Gastrocnemius medialis (tissue), 4 donors: ENCODE measurements at regions not wholly inside any gene's neighbourhood (a gene's known extent, or its start where the extent isn't known, plus 50 kb on each side); places are given as distances from the start of the nearest gene placed in this dataset.

Experiments used
- ATAC-seq, 2 donors: fragments of 150-250 bp; one replicate each; pipeline ENCODE4 v1.9.1; 2016
- DNase-seq, 2 donors: peaks; one replicate each; pipeline ENCODE4 v3.0.0-alpha.2; 2019
- H3K27ac ChIP-seq, 4 donors: fragments of 200-600 bp; sonication (generic); 1 replicate in 1 of 4; 2 replicates in 3 of 4; pipeline ENCODE4 v1.5.1; 2016 to 2018; ENCODE audit warnings: mild to moderate bottlenecking in 2 of 4, moderate library complexity in 1 of 4
- H3K27me3 ChIP-seq, 3 donors: fragments of 200-600 bp; sonication (generic) in 2 of 3; 1 replicate in 1 of 3; 2 replicates in 2 of 3; pipeline versions ENCODE4 v1.5.1 to v1.6.0; 2016 to 2019; ENCODE audit warnings: mild to moderate bottlenecking in 1 of 3, moderate library complexity in 1 of 3
- H3K36me3 ChIP-seq, 2 donors: fragments of 200-600 bp; sonication (generic) in 1 of 2; one replicate each; pipeline ENCODE4 v1.5.1; 2017 to 2018
- H3K4me1 ChIP-seq, 2 donors: fragments of 200-600 bp; sonication (generic) in 1 of 2; one replicate each; pipeline ENCODE4 v1.5.1; 2016 to 2017; ENCODE audit warnings: mild to moderate bottlenecking in 2 of 2
- H3K4me3 ChIP-seq, 4 donors: fragments of 200-600 bp; sonication (generic) in 3 of 4; 1 replicate in 1 of 4; 2 replicates in 3 of 4; pipeline ENCODE4 v1.5.1; 2016 to 2019; ENCODE audit warnings: mild to moderate bottlenecking in 2 of 4
- H3K9me3 ChIP-seq, 3 donors: fragments of 200-600 bp; sonication (generic) in 2 of 3; 1 replicate in 1 of 3; 2 replicates in 2 of 3; pipeline ENCODE4 v1.5.1; 2016 to 2019
- POLR2A ChIP-seq, 2 donors: fragments of 450-650 bp; IDR thresholded peaks; one replicate each; pipeline ENCODE4 v1.6.1; 2017; ENCODE audit warnings: antibody characterized with exemption in 2 of 2, mild to moderate bottlenecking in 2 of 2, moderate library complexity in 2 of 2
- in situ Hi-C, 4 donors: fragments of 200-750 bp; cut with MboI; loops; one replicate each; pipeline versions ENCODE4 v1.15.0 to v1.8.0; 2017; ENCODE audit warnings: low sequenced_read_pairs in 4 of 4
- intact Hi-C: fragments of 100-400 bp; cut with DNase I; formaldehyde crosslinking; loops from one replicate; pipeline ENCODE4 v1.15.1; 2023; ENCODE audit warnings: low total_unique reads
- TF ChIP-seq, protein P1 (sequence below), 5 experiments: fragments of 450-650 bp in 3 of 5; fragments of 200-600 bp in 2 of 5; sonication (generic) in 2 of 5; IDR thresholded peaks in 4 of 5; conservative IDR thresholded peaks in 1 of 5; 1 replicate in 4 of 5; 2 replicates in 1 of 5; pipeline ENCODE4 v1.5.1; 2016 to 2019; ENCODE audit warnings: antibody characterized with exemption in 5 of 5, mild to moderate bottlenecking in 3 of 5, moderate library complexity in 3 of 5

DNA sequence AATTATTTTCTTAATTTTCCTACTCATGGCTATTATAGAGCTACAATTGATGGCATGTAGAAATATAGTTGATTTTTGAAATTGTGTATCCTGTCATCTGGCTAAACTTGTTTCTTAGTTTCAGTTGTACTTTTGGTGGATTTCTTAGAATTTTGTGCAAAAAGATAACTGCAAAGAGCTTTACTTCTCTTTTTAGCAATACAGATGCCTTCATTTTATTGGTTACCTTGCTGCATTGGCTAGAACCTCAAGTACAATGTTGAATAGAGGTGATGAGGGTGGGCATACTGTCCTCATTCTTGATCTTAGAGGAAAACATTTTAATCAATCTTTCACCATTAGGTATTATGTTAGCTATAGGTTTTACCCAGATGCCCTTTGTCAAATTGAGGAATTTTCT, 67.9 kb downstream of the METRNL start:
- Histone ChIP-seq H3K4me1 (peaks cover 0 to 2% of the 10 kb centered on the region in 2 donors), H3K27ac (no peak overlapping the region), H3K9me3 (no peaks in the 10 kb centered on the region), H3K4me3 (no peak overlapping the region), H3K27me3 (peaks cover 6 to 12% (median 9%) of the 10 kb centered on the region in 3 donors), H3K36me3 (no peaks in the 10 kb centered on the region)
- ATAC-seq (no peak), DNase-seq (no peak)
- in situ Hi-C loops = no loop called here
- intact Hi-C loops = no loop called here
- no peak for TF ChIP-seq POLR2A (IDR thresholded peaks at IDR 0.05)
- TF ChIP-seq, protein P1, sequence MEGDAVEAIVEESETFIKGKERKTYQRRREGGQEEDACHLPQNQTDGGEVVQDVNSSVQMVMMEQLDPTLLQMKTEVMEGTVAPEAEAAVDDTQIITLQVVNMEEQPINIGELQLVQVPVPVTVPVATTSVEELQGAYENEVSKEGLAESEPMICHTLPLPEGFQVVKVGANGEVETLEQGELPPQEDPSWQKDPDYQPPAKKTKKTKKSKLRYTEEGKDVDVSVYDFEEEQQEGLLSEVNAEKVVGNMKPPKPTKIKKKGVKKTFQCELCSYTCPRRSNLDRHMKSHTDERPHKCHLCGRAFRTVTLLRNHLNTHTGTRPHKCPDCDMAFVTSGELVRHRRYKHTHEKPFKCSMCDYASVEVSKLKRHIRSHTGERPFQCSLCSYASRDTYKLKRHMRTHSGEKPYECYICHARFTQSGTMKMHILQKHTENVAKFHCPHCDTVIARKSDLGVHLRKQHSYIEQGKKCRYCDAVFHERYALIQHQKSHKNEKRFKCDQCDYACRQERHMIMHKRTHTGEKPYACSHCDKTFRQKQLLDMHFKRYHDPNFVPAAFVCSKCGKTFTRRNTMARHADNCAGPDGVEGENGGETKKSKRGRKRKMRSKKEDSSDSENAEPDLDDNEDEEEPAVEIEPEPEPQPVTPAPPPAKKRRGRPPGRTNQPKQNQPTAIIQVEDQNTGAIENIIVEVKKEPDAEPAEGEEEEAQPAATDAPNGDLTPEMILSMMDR (IDR thresholded peaks at IDR 0.05 in 4 of 5, conservative IDR thresholded peaks at IDR 0.05 in 1 of 5) = no peak

DNA sequence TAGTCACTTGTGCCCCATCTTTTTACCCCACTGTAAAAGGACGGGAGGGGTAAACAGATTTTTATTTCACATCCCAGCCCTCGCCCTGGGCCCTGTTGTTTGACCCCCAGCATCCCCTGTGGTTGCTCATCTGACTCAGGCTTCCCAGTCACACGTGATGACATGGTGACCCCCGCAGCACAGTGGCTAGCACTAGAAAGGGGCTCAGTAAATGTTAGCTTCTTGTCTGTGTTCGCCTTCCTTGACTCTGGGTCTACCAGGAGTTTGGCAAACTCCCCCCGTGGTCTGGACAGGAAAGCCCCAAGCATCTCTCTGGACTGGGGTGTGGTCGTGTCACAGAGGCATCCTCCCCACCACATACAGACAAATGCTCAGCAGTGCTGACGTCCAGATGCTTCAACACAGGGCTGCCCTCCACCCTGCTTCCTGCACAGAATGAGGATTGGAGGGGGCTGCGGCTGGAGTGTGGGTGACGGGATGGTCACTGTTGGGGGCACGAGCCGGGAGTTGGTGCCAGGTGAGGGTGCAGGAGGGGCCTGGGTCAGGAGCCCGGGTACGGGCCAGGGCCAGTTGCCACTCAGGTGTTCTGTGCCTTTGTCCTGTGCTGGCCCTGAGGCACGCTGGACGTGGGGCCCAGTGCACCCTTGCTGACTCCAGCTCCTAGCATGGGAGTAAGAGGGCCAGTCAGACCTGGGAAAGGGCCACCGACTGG, 69.1 kb downstream of the METRNL start:
- in situ Hi-C loops = no loop called here
- ATAC-seq = no peak

DNA sequence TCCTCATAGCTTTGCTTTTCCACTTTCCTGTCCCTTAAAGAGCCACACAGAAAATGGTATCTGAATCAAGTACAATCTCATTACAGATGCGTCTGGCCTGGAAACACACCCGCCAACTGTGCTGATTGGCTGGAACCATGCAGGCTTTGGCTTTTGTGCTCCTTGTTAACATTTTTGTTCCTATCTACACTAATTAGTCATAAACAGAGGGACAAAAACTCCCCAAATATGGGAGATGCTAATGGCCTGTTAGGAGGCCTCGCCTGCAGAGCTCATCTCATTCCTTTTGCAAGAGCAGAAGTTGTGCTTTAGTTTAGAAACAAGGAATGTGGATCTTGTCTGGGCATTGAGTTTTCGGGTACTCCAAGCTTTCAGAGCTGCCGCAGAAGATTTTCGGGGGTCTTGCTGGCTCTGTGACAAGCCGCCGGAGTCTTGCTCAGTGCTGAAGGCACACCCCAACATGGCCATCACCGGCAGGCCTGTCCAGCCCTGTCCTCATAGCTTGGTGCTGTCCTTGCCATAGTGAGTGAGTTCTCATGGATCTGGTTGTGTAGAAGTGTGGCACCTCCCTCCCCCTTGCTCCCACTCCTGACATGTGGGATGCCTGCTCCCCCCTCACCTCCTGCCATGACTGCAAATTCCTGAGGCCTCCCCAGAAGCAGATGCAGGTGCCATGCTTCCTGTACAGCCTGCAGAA, 69.8 kb downstream of the METRNL start:
- in situ Hi-C loops (no loop called here), intact Hi-C loops (no loop called here)
- DNase-seq (no peak), ATAC-seq (no peak)
- peaks cover 9 to 31% (median 11%) of the 10 kb centered on the region in 3 donors for H3K27me3 ChIP-seq
- TF ChIP-seq, protein P1 (IDR thresholded peaks at IDR 0.05 in 4 of 5, conservative IDR thresholded peaks at IDR 0.05 in 1 of 5) = no peak
- no peaks in the 10 kb centered on the region for H3K9me3 ChIP-seq
- H3K36me3 ChIP-seq = no peaks in the 10 kb centered on the region
- no peak overlapping the region for H3K27ac ChIP-seq
- peaks cover 0 to 7% of the 10 kb centered on the region in 2 donors for H3K4me1 ChIP-seq
- H3K4me3 ChIP-seq = no peak overlapping the region

More for the DNA sequence above, 69.1 kb downstream of the METRNL start:
- Histone ChIP-seq H3K36me3 (no peaks in the 10 kb centered on the region), H3K4me3 (no peak overlapping the region), H3K4me1 (peaks cover 0 to 4% of the 10 kb centered on the region in 2 donors), H3K9me3 (no peaks in the 10 kb centered on the region), H3K27ac (no peak overlapping the region), H3K27me3 (peaks cover 9 to 24% (median 10%) of the 10 kb centered on the region in 3 donors)
- intact Hi-C loops = no loop called here
- TF ChIP-seq POLR2A (IDR thresholded peaks at IDR 0.05) = no peak
- TF ChIP-seq, protein P1 (IDR thresholded peaks at IDR 0.05 in 4 of 5, conservative IDR thresholded peaks at IDR 0.05 in 1 of 5) = no peak
- no peak for DNase-seq

DNA sequence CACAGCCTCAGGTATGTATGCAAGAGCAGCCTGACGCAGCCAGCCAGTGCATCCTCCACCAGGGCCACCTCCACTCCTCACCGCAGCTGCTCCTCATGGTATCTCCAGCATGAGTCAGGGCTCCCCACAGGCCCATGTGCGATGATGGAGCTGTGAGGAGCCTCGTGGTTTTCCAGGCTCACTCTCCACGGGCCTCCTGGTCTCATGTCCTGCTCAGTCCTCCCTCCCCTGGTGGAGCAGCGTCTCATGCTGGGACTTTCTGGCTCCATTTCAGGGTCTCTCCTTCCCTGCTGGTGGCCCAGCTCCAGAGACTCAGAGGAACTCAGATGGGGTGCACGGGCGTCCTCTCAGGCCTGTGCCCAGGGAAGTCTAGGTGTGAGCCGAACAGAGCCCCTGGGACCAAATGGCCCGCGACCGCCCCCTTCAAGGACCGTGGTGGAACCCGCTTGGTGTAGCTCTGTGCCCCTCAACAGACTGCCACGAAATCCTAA, 70.4 kb downstream of the METRNL start:
- H3K27me3 ChIP-seq = peaks cover 9 to 37% (median 11%) of the 10 kb centered on the region in 3 donors
- DNase-seq (no peak), ATAC-seq (no peak)
- peaks cover 0 to 7% of the 10 kb centered on the region in 2 donors for H3K4me1 ChIP-seq
- intact Hi-C loops = no loop called here
- no peak overlapping the region for H3K4me3 ChIP-seq
- H3K36me3 ChIP-seq = no peaks in the 10 kb centered on the region
- TF ChIP-seq, protein P1 (IDR thresholded peaks at IDR 0.05 in 4 of 5, conservative IDR thresholded peaks at IDR 0.05 in 1 of 5) = no peak
- no peak for TF ChIP-seq POLR2A (IDR thresholded peaks at IDR 0.05)
- no peaks in the 10 kb centered on the region for H3K9me3 ChIP-seq
- in situ Hi-C loops = no loop called here
- no peak overlapping the region for H3K27ac ChIP-seq
